Vagina (tissue), 2 donors: ENCODE measurements at regions not wholly inside any gene's neighbourhood (a gene's known extent, or its start where the extent isn't known, plus 50 kb on each side); places are given as distances from the start of the nearest gene placed in this dataset.

Experiments
- CTCF ChIP-seq, 3 experiments: fragments of 450-650 bp in 2 of 3; fragments of 200-600 bp in 1 of 3; sonication (generic) in 1 of 3; IDR thresholded peaks; one replicate each; pipeline ENCODE4 v1.5.1; 2017 to 2019; ENCODE audit warnings: antibody characterized with exemption in 3 of 3, mild to moderate bottlenecking in 2 of 3, moderate library complexity in 2 of 3
- POLR2A ChIP-seq, 2 donors: fragments of 450-650 bp; IDR thresholded peaks; one replicate each; pipeline ENCODE4 v1.6.1; 2017; ENCODE audit warnings: antibody characterized with exemption in 2 of 2, mild to moderate bottlenecking in 2 of 2, moderate library complexity in 2 of 2
- POLR2AphosphoS5 ChIP-seq, 2 donors: sonication (generic); formaldehyde crosslinking; IDR thresholded peaks; one replicate each; pipeline ENCODE4 v1.9.0; 2017; ENCODE audit warnings: antibody characterized with exemption in 2 of 2, mild to moderate bottlenecking in 2 of 2, low read depth in 1 of 2; ENCODE audit not compliant: insufficient read depth in 1 of 2

- TF ChIP-seq POLR2AphosphoS5 (IDR thresholded peaks at IDR 0.05; ENCODE audit: insufficient read depth in 1 of 2, low read depth in 1 of 2) (no peak), CTCF (IDR thresholded peaks at IDR 0.05) (no peak), POLR2A (IDR thresholded peaks at IDR 0.05) (no peak)
These were observed 632.0 kb upstream of the PIK3C3 start for GRCh38 chr18:41323044-41323443.
